ENCODE measurements at regions not wholly inside any gene's neighbourhood (a gene's known extent, or its start where the extent isn't known, plus 50 kb on each side); places are given as distances from the start of the nearest gene placed in this dataset.

GRCh38 chr1:59034925-59035324 is 251.1 kb upstream of the JUN start:
- no peak for DNase-seq

GRCh38 chr1:59039551-59039950 is 255.7 kb upstream of the JUN start:
- no peak for DNase-seq

GRCh38 chr1:59040486-59040885 is 256.4 kb upstream of the FGGY start:
- no peak for DNase-seq

GRCh38 chr1:59041646-59042277 is 255.1 kb upstream of the FGGY start:
- DNase-seq = no peak

GRCh38 chr1:59043796-59044195 is 253.1 kb upstream of the FGGY start:
- DNase-seq = no peak

GRCh38 chr1:59044535-59045121 is 252.3 kb upstream of the FGGY start:
- no peak for DNase-seq

GRCh38 chr1:59045137-59045536 is 251.8 kb upstream of the FGGY start:
- DNase-seq = no peak

GRCh38 chr1:59045636-59046035 is 251.3 kb upstream of the FGGY start:
- DNase-seq = no peak

GRCh38 chr1:59046134-59046533 is 250.8 kb upstream of the FGGY start:
- no peak for DNase-seq

- no peak for DNase-seq
Observed at GRCh38 chr1:59046730-59047157, 250.2 kb upstream of the FGGY start.

GRCh38 chr1:59051007-59051406 is 245.9 kb upstream of the FGGY start:
- no peak for DNase-seq

GRCh38 chr1:59052166-59052590 is 244.7 kb upstream of the FGGY start:
- DNase-seq = no peak

GRCh38 chr1:59054172-59054571 is 242.7 kb upstream of the FGGY start:
- no peak for DNase-seq

GRCh38 chr1:59055908-59056719 is 240.8 kb upstream of the FGGY start:
- DNase-seq = no peak

- DNase-seq = no peak
Observed at GRCh38 chr1:59057211-59057694, 239.6 kb upstream of the FGGY start.

- no peak for DNase-seq
Observed at GRCh38 chr1:59057796-59058195, 239.1 kb upstream of the FGGY start.

GRCh38 chr1:59058665-59059439 is 238.0 kb upstream of the FGGY start:
- DNase-seq = no peak

- no peak for DNase-seq
Observed at GRCh38 chr1:59061876-59062275, 235.0 kb upstream of the FGGY start.

GRCh38 chr1:59062743-59063142 is 234.2 kb upstream of the FGGY start:
- no peak for DNase-seq

GRCh38 chr1:59063501-59063900 is 233.4 kb upstream of the FGGY start:
- no peak for DNase-seq

GRCh38 chr1:59064592-59064991 is 232.3 kb upstream of the FGGY start:
- no peak for DNase-seq

- no peak for DNase-seq
Observed at GRCh38 chr1:59066236-59066635, 230.7 kb upstream of the FGGY start.

- no peak for DNase-seq
Observed at GRCh38 chr1:59070610-59071009, 226.3 kb upstream of the FGGY start.

Measured in cortex of kidney (tissue), 1 donor.